ENCODE measurements at regions not wholly inside any gene's neighbourhood (a gene's known extent, or its start where the extent isn't known, plus 50 kb on each side); places are given as distances from the start of the nearest gene placed in this dataset.

DNA sequence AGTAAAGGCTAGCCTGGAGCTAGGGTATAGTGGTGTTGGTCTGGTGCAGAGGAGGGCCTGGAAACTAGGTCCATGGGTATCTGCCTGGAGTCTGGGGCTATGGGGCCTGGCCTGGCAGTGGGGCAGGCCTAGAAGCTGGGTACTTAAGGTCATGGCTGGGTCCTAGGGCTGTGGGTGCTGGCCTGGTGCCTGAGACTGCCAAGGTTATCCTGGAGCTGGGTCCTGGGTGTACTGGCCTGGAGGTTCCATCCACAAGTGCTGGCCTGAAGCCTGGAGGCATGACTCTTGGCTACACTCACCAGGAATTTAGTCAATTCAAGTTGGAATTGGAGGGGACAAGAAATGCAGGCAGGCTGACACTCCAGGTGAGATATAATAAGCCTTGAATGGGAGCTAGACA is 108.4 kb upstream of the ZCCHC13 start:
- TF ChIP-seq CTCF (IDR thresholded peaks at IDR 0.05) = no peak
- no peak for TF ChIP-seq POLR2A (IDR thresholded peaks at IDR 0.05)

Data from testis (tissue), 2 donors.